ENCODE measurements at regions not wholly inside any gene's neighbourhood (a gene's known extent, or its start where the extent isn't known, plus 50 kb on each side); places are given as distances from the start of the nearest gene placed in this dataset.

DNA sequence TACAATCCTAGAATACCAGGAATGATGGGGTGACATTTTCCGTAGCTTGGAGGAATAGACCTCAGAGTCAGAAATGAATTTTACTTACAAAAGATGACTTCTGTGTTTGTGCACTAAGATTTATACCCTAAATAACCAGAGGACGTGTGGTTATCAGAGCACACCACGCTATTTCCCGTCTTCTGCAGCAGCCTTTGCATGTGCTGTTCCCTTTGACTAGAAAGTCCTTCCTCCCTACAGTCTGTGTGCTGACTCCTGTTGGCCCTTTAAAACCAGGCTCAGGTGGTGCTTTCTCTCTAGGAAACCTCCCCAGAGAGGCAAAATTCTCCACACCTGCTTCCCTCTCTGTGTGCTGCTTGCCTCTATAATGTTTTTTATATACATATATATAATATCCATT is 73.3 kb upstream of the SMNDC1 start:
- TF ChIP-seq, protein P1, sequence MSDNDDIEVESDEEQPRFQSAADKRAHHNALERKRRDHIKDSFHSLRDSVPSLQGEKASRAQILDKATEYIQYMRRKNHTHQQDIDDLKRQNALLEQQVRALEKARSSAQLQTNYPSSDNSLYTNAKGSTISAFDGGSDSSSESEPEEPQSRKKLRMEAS (IDR thresholded peaks at IDR 0.05): no peak
- TF ChIP-seq TAF1 (conservative IDR thresholded peaks at IDR 0.05) (no peak), JUND (IDR thresholded peaks at IDR 0.05) (no peak), HNF4A (conservative IDR thresholded peaks at IDR 0.05) (no peak), SP1 (IDR thresholded peaks at IDR 0.05) (no peak), HNF4G (IDR thresholded peaks at IDR 0.05) (no peak), EGR1 (IDR thresholded peaks at IDR 0.05; ENCODE audit: low read depth in 2 of 2) (no peak), FOXA1 (IDR thresholded peaks at IDR 0.05) (no peak)
- TF ChIP-seq, protein P2, sequence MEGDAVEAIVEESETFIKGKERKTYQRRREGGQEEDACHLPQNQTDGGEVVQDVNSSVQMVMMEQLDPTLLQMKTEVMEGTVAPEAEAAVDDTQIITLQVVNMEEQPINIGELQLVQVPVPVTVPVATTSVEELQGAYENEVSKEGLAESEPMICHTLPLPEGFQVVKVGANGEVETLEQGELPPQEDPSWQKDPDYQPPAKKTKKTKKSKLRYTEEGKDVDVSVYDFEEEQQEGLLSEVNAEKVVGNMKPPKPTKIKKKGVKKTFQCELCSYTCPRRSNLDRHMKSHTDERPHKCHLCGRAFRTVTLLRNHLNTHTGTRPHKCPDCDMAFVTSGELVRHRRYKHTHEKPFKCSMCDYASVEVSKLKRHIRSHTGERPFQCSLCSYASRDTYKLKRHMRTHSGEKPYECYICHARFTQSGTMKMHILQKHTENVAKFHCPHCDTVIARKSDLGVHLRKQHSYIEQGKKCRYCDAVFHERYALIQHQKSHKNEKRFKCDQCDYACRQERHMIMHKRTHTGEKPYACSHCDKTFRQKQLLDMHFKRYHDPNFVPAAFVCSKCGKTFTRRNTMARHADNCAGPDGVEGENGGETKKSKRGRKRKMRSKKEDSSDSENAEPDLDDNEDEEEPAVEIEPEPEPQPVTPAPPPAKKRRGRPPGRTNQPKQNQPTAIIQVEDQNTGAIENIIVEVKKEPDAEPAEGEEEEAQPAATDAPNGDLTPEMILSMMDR (IDR thresholded peaks at IDR 0.05; ENCODE audit: low read depth, low read length, missing input control): no peak
- TF ChIP-seq, protein P3, sequence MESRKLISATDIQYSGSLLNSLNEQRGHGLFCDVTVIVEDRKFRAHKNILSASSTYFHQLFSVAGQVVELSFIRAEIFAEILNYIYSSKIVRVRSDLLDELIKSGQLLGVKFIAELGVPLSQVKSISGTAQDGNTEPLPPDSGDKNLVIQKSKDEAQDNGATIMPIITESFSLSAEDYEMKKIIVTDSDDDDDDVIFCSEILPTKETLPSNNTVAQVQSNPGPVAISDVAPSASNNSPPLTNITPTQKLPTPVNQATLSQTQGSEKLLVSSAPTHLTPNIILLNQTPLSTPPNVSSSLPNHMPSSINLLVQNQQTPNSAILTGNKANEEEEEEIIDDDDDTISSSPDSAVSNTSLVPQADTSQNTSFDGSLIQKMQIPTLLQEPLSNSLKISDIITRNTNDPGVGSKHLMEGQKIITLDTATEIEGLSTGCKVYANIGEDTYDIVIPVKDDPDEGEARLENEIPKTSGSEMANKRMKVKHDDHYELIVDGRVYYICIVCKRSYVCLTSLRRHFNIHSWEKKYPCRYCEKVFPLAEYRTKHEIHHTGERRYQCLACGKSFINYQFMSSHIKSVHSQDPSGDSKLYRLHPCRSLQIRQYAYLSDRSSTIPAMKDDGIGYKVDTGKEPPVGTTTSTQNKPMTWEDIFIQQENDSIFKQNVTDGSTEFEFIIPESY (IDR thresholded peaks at IDR 0.05): no peak
- TF ChIP-seq, protein P4, sequence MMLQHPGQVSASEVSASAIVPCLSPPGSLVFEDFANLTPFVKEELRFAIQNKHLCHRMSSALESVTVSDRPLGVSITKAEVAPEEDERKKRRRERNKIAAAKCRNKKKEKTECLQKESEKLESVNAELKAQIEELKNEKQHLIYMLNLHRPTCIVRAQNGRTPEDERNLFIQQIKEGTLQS (IDR thresholded peaks at IDR 0.05): no peak

All from liver (tissue), 3 donors.